Gastroesophageal sphincter (tissue), 3 donors: ENCODE measurements at regions not wholly inside any gene's neighbourhood (a gene's known extent, or its start where the extent isn't known, plus 50 kb on each side); places are given as distances from the start of the nearest gene placed in this dataset.

ENCODE experiments used
- CTCF ChIP-seq, 4 experiments: fragments of 200-600 bp in 2 of 4; fragments of 450-650 bp in 2 of 4; sonication (generic) in 1 of 4; IDR thresholded peaks; one replicate each; pipeline ENCODE4 v1.5.1; 2017 to 2019; ENCODE audit warnings: antibody characterized with exemption in 4 of 4, mild to moderate bottlenecking in 2 of 4, moderate library complexity in 2 of 4
- EP300 ChIP-seq: sonication (generic); formaldehyde crosslinking; IDR thresholded peaks from one replicate; pipeline ENCODE4 v1.6.1; 2017; ENCODE audit warnings: antibody characterized with exemption, mild to moderate bottlenecking
- POLR2AphosphoS5 ChIP-seq: sonication (generic); formaldehyde crosslinking; IDR thresholded peaks from one replicate; pipeline ENCODE4 v1.6.1; 2017; ENCODE audit warnings: antibody characterized with exemption

GRCh38 chr15:96544162-96544756 lies 213.8 kb downstream of the NR2F2 start:
- TF ChIP-seq CTCF (IDR thresholded peaks at IDR 0.05) (no peak), EP300 (no peak), POLR2AphosphoS5 (no peak)
